ENCODE measurements at regions not wholly inside any gene's neighbourhood (a gene's known extent, or its start where the extent isn't known, plus 50 kb on each side); places are given as distances from the start of the nearest gene placed in this dataset.

GRCh38 chr5:167743695-167744464 lies 547.6 kb upstream of the WWC1 start:
- DNase-seq (ENCODE audit: low read depth, low spot score), result peak; percentile 70
- TF ChIP-seq FOXP2 (optimal IDR thresholded peaks at IDR 0.05; ENCODE audit: control extremely low read depth, extremely low read length, insufficient read depth) (no peak), EZH2 (IDR thresholded peaks at IDR 0.05) (no peak), POLR2AphosphoS5 (IDR thresholded peaks at IDR 0.05; ENCODE audit: borderline replicate concordance, low read depth, low read length) (peak; percentile 27; the same call in 1 of the 2 replicates)
- peak overlapping the region; percentile 91 for H3K27ac ChIP-seq

DNA sequence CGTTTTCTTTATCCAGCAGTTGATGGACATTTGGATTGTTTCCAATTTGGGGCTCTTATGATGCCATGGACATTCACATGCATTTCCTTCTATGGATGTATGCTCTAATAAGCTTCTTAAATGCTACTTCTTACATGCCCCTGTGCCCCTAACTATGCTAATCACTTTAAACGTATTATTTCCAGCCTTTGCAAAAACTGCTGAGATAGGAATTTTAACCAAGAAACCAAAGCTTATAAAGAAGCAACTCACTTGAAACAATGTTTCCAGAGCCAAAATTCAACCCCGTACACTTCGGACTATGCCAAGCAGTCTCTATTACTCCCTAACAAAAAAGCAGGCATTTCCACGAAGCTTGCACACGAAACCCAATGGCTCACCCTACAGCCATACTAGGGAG lies 545.6 kb upstream of the WWC1 start:
- Histone ChIP-seq H3K36me3 (ENCODE audit: insufficient read depth, low read length) (no peaks in the 10 kb centered on the region), H3K4me3 (peak overlapping the region; percentile 27; the same call in 1 of the 2 replicates), H3K9me3 (ENCODE audit: low read depth, low read length) (no peaks in the 10 kb centered on the region), H3K9ac (ENCODE audit: insufficient read length) (no peak overlapping the region), H3K27ac (peak overlapping the region; percentile 48)
- no peak for TF ChIP-seq POLR2AphosphoS5 (IDR thresholded peaks at IDR 0.05; ENCODE audit: borderline replicate concordance, low read depth, low read length)
- TF ChIP-seq EZH2 (IDR thresholded peaks at IDR 0.05), result no peak
- no peak for TF ChIP-seq FOXP2 (optimal IDR thresholded peaks at IDR 0.05; ENCODE audit: control extremely low read depth, extremely low read length, insufficient read depth)
- no peak for DNase-seq (ENCODE audit: low read depth, low spot score)

More at GRCh38 chr5:167743695-167744464, 547.6 kb upstream of the WWC1 start:
- H3K9ac ChIP-seq (ENCODE audit: insufficient read length), result peak overlapping the region; percentile 25
- peak overlapping the region; percentile 44 for H3K4me3 ChIP-seq
- no peaks in the 10 kb centered on the region for H3K36me3 ChIP-seq (ENCODE audit: insufficient read depth, low read length)
- H3K9me3 ChIP-seq (ENCODE audit: low read depth, low read length), result no peaks in the 10 kb centered on the region

DNA sequence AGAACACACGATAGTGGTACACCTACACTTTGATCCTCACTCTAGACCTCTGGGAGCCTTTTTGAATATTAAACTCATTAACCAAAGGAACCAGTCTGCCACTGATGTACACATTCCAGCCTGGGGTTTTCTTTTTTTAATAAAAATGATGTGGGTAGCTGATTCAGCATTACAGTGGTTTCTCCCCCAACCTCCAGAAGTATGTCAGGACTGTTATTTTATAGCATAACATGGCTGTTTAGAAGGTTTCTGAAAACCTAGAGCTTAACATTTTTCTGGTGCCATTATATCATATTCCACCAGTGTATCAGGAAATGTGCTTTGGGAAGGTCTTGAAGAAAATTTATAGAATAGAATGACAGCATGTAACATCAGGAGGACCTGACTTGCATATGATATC lies 540.9 kb upstream of the WWC1 start:
- Histone ChIP-seq H3K27ac (peak overlapping the region; percentile 80), H3K4me3 (0 out of 2 replicates have a peak overlapping the region, but pooled peaks have one; percentile 30), H3K9me3 (ENCODE audit: low read depth, low read length) (no peaks in the 10 kb centered on the region), H3K36me3 (ENCODE audit: insufficient read depth, low read length) (no peaks in the 10 kb centered on the region), H3K9ac (ENCODE audit: insufficient read length) (no peak overlapping the region)
- no peak for DNase-seq (ENCODE audit: low read depth, low spot score)
- TF ChIP-seq FOXP2 (optimal IDR thresholded peaks at IDR 0.05; ENCODE audit: control extremely low read depth, extremely low read length, insufficient read depth) (no peak), EZH2 (IDR thresholded peaks at IDR 0.05) (no peak), POLR2AphosphoS5 (IDR thresholded peaks at IDR 0.05; ENCODE audit: borderline replicate concordance, low read depth, low read length) (no peak)

DNA sequence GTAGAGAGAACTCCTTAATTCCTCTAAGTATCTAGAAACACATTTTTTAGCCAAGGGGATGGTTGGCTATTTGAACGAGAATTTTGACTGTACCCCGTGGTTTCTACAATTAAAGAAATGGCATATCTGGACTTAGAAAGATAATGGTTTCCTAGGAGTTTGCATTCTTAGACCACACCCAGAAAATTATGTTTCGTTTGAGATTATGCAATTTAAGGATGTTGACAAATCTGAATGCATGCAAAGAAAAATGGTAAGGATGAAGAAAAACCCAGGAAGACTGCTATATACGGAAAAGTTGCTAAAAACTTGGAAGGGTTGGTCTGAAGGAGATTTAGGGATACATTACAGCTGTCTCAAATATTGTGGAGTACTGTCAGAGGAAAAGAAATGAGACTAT lies 538.5 kb upstream of the WWC1 start:
- TF ChIP-seq EZH2 (IDR thresholded peaks at IDR 0.05), result no peak
- TF ChIP-seq POLR2AphosphoS5 (IDR thresholded peaks at IDR 0.05; ENCODE audit: borderline replicate concordance, low read depth, low read length), result no peak
- no peak for TF ChIP-seq FOXP2 (optimal IDR thresholded peaks at IDR 0.05; ENCODE audit: control extremely low read depth, extremely low read length, insufficient read depth)
- Histone ChIP-seq H3K27ac (no peak overlapping the region), H3K4me3 (no peak overlapping the region), H3K36me3 (ENCODE audit: insufficient read depth, low read length) (no peaks in the 10 kb centered on the region), H3K9ac (ENCODE audit: insufficient read length) (no peak overlapping the region), H3K9me3 (ENCODE audit: low read depth, low read length) (no peaks in the 10 kb centered on the region)
- DNase-seq (ENCODE audit: low read depth, low spot score), result no peak

- TF ChIP-seq EZH2 (IDR thresholded peaks at IDR 0.05) (no peak), FOXP2 (optimal IDR thresholded peaks at IDR 0.05; ENCODE audit: control extremely low read depth, extremely low read length, insufficient read depth) (no peak), POLR2AphosphoS5 (IDR thresholded peaks at IDR 0.05; ENCODE audit: borderline replicate concordance, low read depth, low read length) (no peak)
- Histone ChIP-seq H3K36me3 (ENCODE audit: insufficient read depth, low read length) (no peaks in the 10 kb centered on the region), H3K4me3 (peak overlapping the region; percentile 79), H3K9ac (ENCODE audit: insufficient read length) (no peak overlapping the region), H3K27ac (peak overlapping the region; percentile 95), H3K9me3 (ENCODE audit: low read depth, low read length) (no peaks in the 10 kb centered on the region)
- DNase-seq (ENCODE audit: low read depth, low spot score), result no peak
These were observed 537.5 kb upstream of the WWC1 start for GRCh38 chr5:167753725-167754490.

DNA sequence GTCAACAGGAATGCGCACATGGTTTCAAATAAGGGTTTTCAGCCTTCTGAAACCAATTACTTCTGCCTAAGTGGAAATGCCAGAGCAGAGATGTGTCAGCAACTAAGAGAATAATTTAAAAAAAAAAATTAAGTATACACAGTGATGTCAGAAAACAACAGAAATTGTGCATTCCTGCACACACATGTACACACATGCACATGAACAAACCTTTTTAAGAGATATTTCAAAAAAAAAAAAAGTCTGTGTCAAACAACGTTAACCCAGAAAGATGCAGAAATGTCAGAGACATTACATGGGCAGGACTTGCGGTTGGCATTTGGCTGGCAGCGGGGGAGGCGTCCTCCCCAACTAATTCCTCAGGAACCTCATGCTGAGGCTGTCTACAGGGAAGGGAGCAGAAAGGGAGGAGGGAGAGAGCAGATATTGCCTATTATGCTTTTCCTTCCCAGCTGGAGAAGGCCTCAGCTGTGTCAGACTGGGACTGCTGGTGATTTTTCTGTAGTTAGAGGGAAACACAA lies 536.9 kb upstream of the WWC1 start:
- Histone ChIP-seq H3K36me3 (ENCODE audit: insufficient read depth, low read length) (peaks cover 5% of the 10 kb centered on the region), H3K27ac (peak overlapping the region; percentile 95), H3K9me3 (ENCODE audit: low read depth, low read length) (no peaks in the 10 kb centered on the region), H3K4me3 (peak overlapping the region; percentile 79), H3K9ac (ENCODE audit: insufficient read length) (peak overlapping the region; percentile 63)
- peak; percentile 87 for DNase-seq (ENCODE audit: low read depth, low spot score)
- TF ChIP-seq POLR2AphosphoS5 (IDR thresholded peaks at IDR 0.05; ENCODE audit: borderline replicate concordance, low read depth, low read length) (peak; percentile 62; the same call in 1 of the 2 replicates), FOXP2 (optimal IDR thresholded peaks at IDR 0.05; ENCODE audit: control extremely low read depth, extremely low read length, insufficient read depth) (no peak), EZH2 (IDR thresholded peaks at IDR 0.05) (no peak)

DNA sequence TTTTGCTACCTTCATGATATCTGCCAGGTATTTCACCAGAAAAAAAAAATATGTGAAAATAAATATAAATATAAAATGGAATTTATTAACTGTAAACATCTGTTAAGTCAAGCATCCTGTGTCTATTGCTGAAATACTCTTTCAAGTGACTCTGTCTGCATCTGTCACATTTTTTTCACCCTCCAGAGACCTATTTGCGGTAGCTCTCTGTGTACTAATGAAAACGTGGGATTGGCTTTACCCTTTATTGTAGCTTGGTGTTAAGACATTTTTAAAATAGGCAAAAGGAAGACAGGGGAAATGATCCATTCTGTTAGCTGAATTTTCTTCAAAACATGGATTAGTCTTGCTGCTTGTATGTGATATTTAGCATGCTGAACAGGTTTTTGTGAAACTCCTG lies 536.0 kb upstream of the WWC1 start:
- Histone ChIP-seq H3K4me3 (peak overlapping the region; percentile 79), H3K27ac (peak overlapping the region; percentile 95), H3K9ac (ENCODE audit: insufficient read length) (peak overlapping the region; percentile 53), H3K36me3 (ENCODE audit: insufficient read depth, low read length) (peaks cover 6% of the 10 kb centered on the region), H3K9me3 (ENCODE audit: low read depth, low read length) (no peaks in the 10 kb centered on the region)
- TF ChIP-seq EZH2 (IDR thresholded peaks at IDR 0.05) (no peak), POLR2AphosphoS5 (IDR thresholded peaks at IDR 0.05; ENCODE audit: borderline replicate concordance, low read depth, low read length) (no peak), FOXP2 (optimal IDR thresholded peaks at IDR 0.05; ENCODE audit: control extremely low read depth, extremely low read length, insufficient read depth) (peak; percentile 52)
- no peak for DNase-seq (ENCODE audit: low read depth, low spot score)
